H1 (cell line): ENCODE measurements at regions not wholly inside any gene's neighbourhood (a gene's known extent, or its start where the extent isn't known, plus 50 kb on each side); places are given as distances from the start of the nearest gene placed in this dataset.

Source experiments
- CTCF ChIP-seq, 3 experiments: IDR thresholded peaks; 1 replicate in 2 of 3; 2 replicates in 1 of 3; pipeline versions ENCODE4 v1.5.1 to v1.6.1; 2011; ENCODE audit warnings: low read length in 3 of 3, mild to moderate bottlenecking in 3 of 3, inconsistent platforms in 2 of 3, low read depth in 1 of 3, moderate library complexity in 1 of 3; ENCODE audit not compliant: insufficient read depth in 1 of 3; ENCODE audit errors: control extremely low read depth in 1 of 3
- EZH2 ChIP-seq: fragments of 200-600 bp; sonication (generic); IDR thresholded peaks from 2 replicates; pipeline ENCODE4 v1.7.1; 2012; ENCODE audit warnings: low read depth, mild to moderate bottlenecking, moderate library complexity, low read length, inconsistent platforms; ENCODE audit not compliant: severe bottlenecking
- POLR2A ChIP-seq, 2 experiments: IDR thresholded peaks; 1 replicate in 1 of 2; 2 replicates in 1 of 2; pipeline ENCODE4 v1.6.1; 2011; ENCODE audit warnings: low read depth in 2 of 2, low read length in 2 of 2, mild to moderate bottlenecking in 2 of 2; ENCODE audit errors: control extremely low read depth in 1 of 2

GRCh38 chr9:23611869-23612268 lies 214.2 kb downstream of the ELAVL2 start:
- TF ChIP-seq EZH2 (no peak), CTCF (IDR thresholded peaks at IDR 0.05; ENCODE audit: control extremely low read depth in 1 of 3, insufficient read depth in 1 of 3, low read depth in 1 of 3, low read length in 3 of 3) (no peak), POLR2A (IDR thresholded peaks at IDR 0.05; ENCODE audit: control extremely low read depth in 1 of 2, low read depth in 2 of 2, low read length in 2 of 2) (no peak)
